IMR-90 (cell line): ENCODE measurements at regions not wholly inside any gene's neighbourhood (a gene's known extent, or its start where the extent isn't known, plus 50 kb on each side); places are given as distances from the start of the nearest gene placed in this dataset.

Experiments used
- ATAC-seq: fragments of 200-7000 bp; cut with Tn5 transposase; 2 replicates; pipeline ENCODE4 v1.9.1; 2020; ENCODE audit warnings: low read depth, mild to moderate bottlenecking, moderate library complexity
- BruUV-seq: library from RNA; stranded (reverse); fragments of 400-500 nt; replicated peaks from 2 replicates; lab custom pipeline; 2021; lab: Mats Ljungman, UMichigan
- CTCF ChIA-PET: fragments of 300-600 bp; formaldehyde crosslinking; extraction: SDS; loops from one replicate; lab custom pipeline; 2021; ENCODE audit warnings: antibody characterized with exemption; lab: Yijun Ruan, JAX
- POLR2A ChIA-PET: fragments of 300-600 bp; sonication (Branson Sonifier 250); formaldehyde crosslinking; loops from one replicate; lab custom pipeline; 2022; ENCODE audit warnings: antibody characterized with exemption; ENCODE audit not compliant: unreplicated experiment; lab: Charles Lee
- DNase-seq: peaks from one replicate; pipeline ENCODE4 v3.0.0; 2013
- H2AFZ ChIP-seq: replicated peaks from 2 replicates; pipeline ENCODE3; 2013; ENCODE audit warnings: low read length, mild to moderate bottlenecking; ENCODE audit not compliant: poor library complexity
- H2AK5ac ChIP-seq: 2 replicates; pipeline ENCODE4 v1.6.1; 2013; ENCODE audit warnings: low read depth, low read length, inconsistent platforms
- H2AK9ac ChIP-seq: replicated peaks from 2 replicates; pipeline ENCODE3; 2013; ENCODE audit warnings: mild to moderate bottlenecking, low read depth, low read length, moderate library complexity; ENCODE audit not compliant: poor library complexity
- H2BK120ac ChIP-seq: 2 replicates; pipeline ENCODE4 v1.6.1; 2013; ENCODE audit warnings: low read depth, low read length, inconsistent platforms
- H2BK15ac ChIP-seq: 3 replicates; pipeline ENCODE4 v1.6.1; 2013; ENCODE audit warnings: low read depth, low read length, inconsistent platforms
- H2BK20ac ChIP-seq: 2 replicates; pipeline ENCODE4 v1.6.1; 2013; ENCODE audit warnings: low read depth, mild to moderate bottlenecking, inconsistent platforms, low read length, moderate library complexity
- H2BK5ac ChIP-seq: 2 replicates; pipeline ENCODE4 v1.6.1; 2013; ENCODE audit warnings: mild to moderate bottlenecking, low read depth, low read length, inconsistent platforms; ENCODE audit not compliant: poor library complexity, severe bottlenecking
- H3K14ac ChIP-seq: replicated peaks from 2 replicates; pipeline ENCODE4 v1.6.1; 2013; ENCODE audit warnings: low read depth, low read length, inconsistent platforms
- H3K18ac ChIP-seq: 2 replicates; pipeline ENCODE4 v1.6.1; 2013; ENCODE audit warnings: low read depth, low read length, control low read depth
- H3K23ac ChIP-seq: 2 replicates; pipeline ENCODE4 v1.6.1; 2013; ENCODE audit warnings: low read depth, low read length, inconsistent platforms
- H3K27ac ChIP-seq: 2 replicates; pipeline ENCODE4 v1.5.1; 2013; ENCODE audit warnings: mild to moderate bottlenecking, control low read depth, low read length; ENCODE audit not compliant: insufficient read depth
- H3K27me3 ChIP-seq: 2 replicates; pipeline ENCODE4 v1.6.1; 2013; ENCODE audit warnings: low read length; ENCODE audit not compliant: control insufficient read depth, insufficient read depth
- H3K36me3 ChIP-seq: 2 replicates; pipeline ENCODE4 v1.6.1; 2013; ENCODE audit warnings: low read length, mixed read lengths; ENCODE audit not compliant: control insufficient read depth, insufficient read depth
- H3K4ac ChIP-seq: 2 replicates; pipeline ENCODE4 v1.6.1; 2013; ENCODE audit warnings: low read depth, low read length, inconsistent platforms
- H3K4me1 ChIP-seq: 2 replicates; pipeline ENCODE4 v1.6.1; 2013; ENCODE audit warnings: low read length, mixed read lengths; ENCODE audit not compliant: control insufficient read depth, insufficient read depth
- H3K4me2 ChIP-seq: 2 replicates; pipeline ENCODE4 v1.6.1; 2013; ENCODE audit warnings: low read depth, mild to moderate bottlenecking, control low read depth, low read length, moderate library complexity
- H3K4me3 ChIP-seq: 2 replicates; pipeline ENCODE4 v1.5.1; 2013; ENCODE audit warnings: low read depth, mild to moderate bottlenecking, control low read depth, low read length, moderate library complexity; ENCODE audit not compliant: insufficient read depth
- H3K56ac ChIP-seq: 2 replicates; pipeline ENCODE4 v1.6.1; 2013; ENCODE audit warnings: low read length, inconsistent platforms; ENCODE audit not compliant: insufficient read depth; ENCODE audit errors: extremely low read depth
- H3K79me1 ChIP-seq, 2 experiments: 2 replicates each; pipeline ENCODE4 v1.6.1; 2013; ENCODE audit warnings: low read length in 2 of 2, inconsistent platforms in 1 of 2, low read depth in 1 of 2
- H3K9ac ChIP-seq: 2 replicates; pipeline ENCODE4 v1.6.1; 2013; ENCODE audit warnings: low read depth, low read length, control low read depth
- H3K9me1 ChIP-seq: 2 replicates; pipeline ENCODE4 v1.6.1; 2013; ENCODE audit warnings: low read length, inconsistent platforms; ENCODE audit not compliant: insufficient read depth
- H3K9me3 ChIP-seq: 2 replicates; pipeline ENCODE4 v1.6.1; 2013; ENCODE audit warnings: low read length; ENCODE audit not compliant: control insufficient read depth, insufficient read depth
- H4K20me1 ChIP-seq: 2 replicates; pipeline ENCODE4 v1.6.1; 2013; ENCODE audit warnings: low read length, inconsistent platforms; ENCODE audit not compliant: insufficient read depth
- H4K5ac ChIP-seq: 2 replicates; pipeline ENCODE4 v1.6.1; 2013; ENCODE audit warnings: mild to moderate bottlenecking, low read depth, low read length, control low read depth
- H4K8ac ChIP-seq, 2 experiments: 2 replicates each; pipeline ENCODE4 v1.6.1; 2013; ENCODE audit warnings: low read depth in 2 of 2, low read length in 2 of 2, control low read depth in 1 of 2, inconsistent platforms in 1 of 2
- H4K91ac ChIP-seq: 2 replicates; pipeline ENCODE4 v1.6.1; 2013; ENCODE audit warnings: low read depth, low read length, inconsistent platforms; ENCODE audit not compliant: insufficient read depth
- CHD1 ChIP-seq: IDR thresholded peaks from 2 replicates; pipeline ENCODE4 v1.6.1; 2012; ENCODE audit warnings: low read depth, low read length, improper control_type of control experiment
- FOS ChIP-seq: fragments of 150-350 bp; IDR thresholded peaks from 2 replicates; pipeline ENCODE4 v1.6.1; 2016; ENCODE audit warnings: low read depth, low read length
- NFE2L2 ChIP-seq: fragments of 150-350 bp; IDR thresholded peaks from 2 replicates; pipeline ENCODE4 v1.6.1; 2016; ENCODE audit warnings: low read depth, mild to moderate bottlenecking, low read length
- POLR2A ChIP-seq: IDR thresholded peaks from 2 replicates; pipeline ENCODE4 v1.6.1; 2012; ENCODE audit warnings: mild to moderate bottlenecking, low read depth, low read length
- RAD21 ChIP-seq: IDR thresholded peaks from 2 replicates; pipeline ENCODE4 v1.6.1; 2012; ENCODE audit warnings: low read length, improper control_type of control experiment
- RCOR1 ChIP-seq: IDR thresholded peaks from 2 replicates; pipeline ENCODE4 v1.6.1; 2012; ENCODE audit warnings: mild to moderate bottlenecking, low read length, improper control_type of control experiment; ENCODE audit not compliant: insufficient replicate concordance
- RFX5 ChIP-seq: IDR thresholded peaks from 2 replicates; pipeline ENCODE4 v1.8.0; 2012; ENCODE audit warnings: low read depth, mild to moderate bottlenecking, low read length, moderate library complexity
- SMC3 ChIP-seq: fragments of 150-350 bp; IDR thresholded peaks from 2 replicates; pipeline ENCODE4 v1.6.1; 2016; ENCODE audit warnings: low read depth, mild to moderate bottlenecking, antibody characterized with exemption, low read length, moderate library complexity
- WGBS, 2 experiments: methylation state at CpG; one replicate each; pipeline versions ENCODE4 v1.1.5 to v1.1.7; 2013; ENCODE audit warnings: missing lambda C conversion rate in 2 of 2; ENCODE audit not compliant: insufficient read length in 1 of 2; ENCODE audit errors: extremely low coverage in 2 of 2; 5-methylcytosine and 5-hydroxymethylcytosine counted together
- dilution Hi-C: fragments of 300-500 bp; cut with HindIII; formaldehyde crosslinking; loops from one replicate; pipeline ENCODE4 v1.14.3; 2018; ENCODE audit warnings: low sequenced_read_pairs; ENCODE audit not compliant: unreplicated experiment
- in situ Hi-C: fragments of 300-500 bp; cut with MboI; formaldehyde crosslinking; loops from 3 replicates; pipeline ENCODE4 v1.14.3; 2019; ENCODE audit warnings: low sequenced_read_pairs, inconsistent platforms, mixed read lengths
- intact Hi-C: fragments of 100-400 bp; cut with micrococcal nuclease; formaldehyde crosslinking; loops from 2 replicates; pipeline ENCODE4 v1.10.0; 2022

- no peak overlapping the region for H2BK5ac ChIP-seq
- no peak overlapping the region for H3K4me3 ChIP-seq
- POLR2A ChIA-PET = no interaction called here
- H4K8ac ChIP-seq = no peak overlapping the region
- no TSS peak for BruUV-seq
- no peaks in the 10 kb centered on the region for H3K27me3 ChIP-seq
- H3K14ac ChIP-seq = no peak overlapping the region
- H3K4me1 ChIP-seq = no peaks in the 10 kb centered on the region
- H4K5ac ChIP-seq = no peak overlapping the region
- no peak overlapping the region for H3K18ac ChIP-seq
- H3K36me3 ChIP-seq = no peaks in the 10 kb centered on the region
- H4K91ac ChIP-seq = no peak overlapping the region
- H3K27ac ChIP-seq = no peak overlapping the region
- no peak overlapping the region for H3K56ac ChIP-seq
- no peak overlapping the region for H3K4me2 ChIP-seq
- H3K79me1 ChIP-seq = no peaks in the 10 kb centered on the region
- no CpG with 5 or more reads among the region's 1 CpG for WGBS, 2 experiments
- no peak overlapping the region for H2AK5ac ChIP-seq
- dilution Hi-C loops = no loop called here
- CTCF ChIA-PET = no interaction called here
- TF ChIP-seq RCOR1 = no peak
- TF ChIP-seq NFE2L2 = no peak
- TF ChIP-seq RAD21 = no peak
- TF ChIP-seq POLR2A = no peak
- TF ChIP-seq FOS = no peak
- TF ChIP-seq CHD1 = no peak
- no peak for TF ChIP-seq SMC3
- no peak for TF ChIP-seq RFX5
- no peak overlapping the region for H2BK120ac ChIP-seq
- H3K23ac ChIP-seq = no peak overlapping the region
- no peak overlapping the region for H2AFZ ChIP-seq
- H2BK15ac ChIP-seq = no peak overlapping the region
- no peak overlapping the region for H3K9ac ChIP-seq
- H2BK20ac ChIP-seq = no peak overlapping the region
- ATAC-seq (no peak), DNase-seq (no peak)
- H3K4ac ChIP-seq = no peak overlapping the region
- intact Hi-C loops = no loop called here
- in situ Hi-C loops = no loop called here
- H3K9me1 ChIP-seq = no peaks in the 10 kb centered on the region
- H4K20me1 ChIP-seq = no peaks in the 10 kb centered on the region
- no peak overlapping the region for H2AK9ac ChIP-seq
- H3K9me3 ChIP-seq = no peaks in the 10 kb centered on the region
These were observed 110.2 kb downstream of the ALX1 start for GRCh38 chr12:85390266-85390665.
